Myocyte (in vitro differentiated cells): ENCODE measurements at regions not wholly inside any gene's neighbourhood (a gene's known extent, or its start where the extent isn't known, plus 50 kb on each side); places are given as distances from the start of the nearest gene placed in this dataset.

Experiments
- DNase-seq: peaks from one replicate; pipeline ENCODE4 v3.0.0-alpha.2; 2012; ENCODE audit warnings: low read depth

- DNase-seq, result no peak
These were observed 375.0 kb upstream of the CHRM3 start for GRCh38 chr1:239011382-239011781.

DNA sequence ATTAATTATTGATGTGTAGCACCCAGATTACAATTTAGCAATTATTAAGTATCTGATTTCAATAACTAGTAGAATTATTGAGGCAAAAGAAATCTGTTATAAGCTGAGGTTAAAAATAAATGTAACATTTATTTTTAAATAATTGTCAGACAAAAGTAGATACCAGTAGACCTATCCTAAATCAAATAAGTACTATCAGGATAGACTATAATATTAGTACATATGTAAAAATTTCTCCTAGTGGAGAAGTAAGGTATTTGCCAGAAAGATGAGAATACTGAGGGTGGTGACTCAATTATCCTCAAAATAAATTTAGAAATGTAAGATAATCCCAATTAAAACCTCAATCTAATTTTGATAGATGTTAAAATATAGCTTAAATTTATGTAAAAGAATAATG is 377.8 kb upstream of the CHRM3 start:
- DNase-seq, result no peak

- DNase-seq, result no peak
These were observed 380.1 kb upstream of the CHRM3 start for GRCh38 chr1:239006276-239006675.

DNA sequence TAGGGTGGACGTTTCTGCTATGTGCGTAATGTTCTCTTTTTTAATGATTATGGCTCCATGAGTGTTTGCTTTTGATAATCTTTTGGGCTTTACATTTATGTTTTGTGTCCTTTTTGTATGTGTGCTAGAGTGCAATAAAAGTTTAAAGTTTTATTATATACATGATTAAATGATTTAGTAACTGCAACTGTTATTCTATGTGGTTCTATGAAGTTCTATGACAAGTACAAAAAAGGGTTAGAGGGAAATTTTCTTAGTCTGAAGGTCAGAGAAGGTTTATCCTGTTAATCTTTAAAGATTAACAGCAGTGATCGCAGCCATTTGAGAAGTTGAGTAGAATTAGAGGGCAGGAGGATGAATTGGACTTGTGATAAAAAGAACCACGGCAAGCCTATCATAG is 386.4 kb upstream of the CHRM3 start:
- DNase-seq, result no peak

DNA sequence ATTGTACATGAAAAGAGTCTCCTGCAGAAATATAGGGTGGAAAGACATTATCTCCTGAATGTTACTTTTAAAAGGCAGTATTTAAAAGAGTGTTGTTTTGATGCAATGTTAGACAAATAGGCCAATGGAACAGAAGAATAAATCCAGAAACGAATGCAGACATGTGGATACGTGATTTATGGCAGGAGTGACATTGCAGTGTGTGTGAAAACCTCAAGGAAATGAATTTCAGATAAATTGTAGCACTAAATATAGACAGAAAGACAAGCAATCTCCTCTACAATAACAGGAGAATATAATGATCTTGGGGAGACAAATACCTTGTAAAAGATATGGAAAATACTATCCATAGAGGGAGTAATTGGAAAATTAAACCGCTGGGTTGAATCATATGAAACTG is 387.8 kb upstream of the CHRM3 start:
- no peak for DNase-seq

- peak; percentile 74 for DNase-seq
These were observed 394.4 kb upstream of the CHRM3 start for GRCh38 chr1:238991765-238992495.

GRCh38 chr1:238985312-238985711 is 401.1 kb upstream of the CHRM3 start:
- no peak for DNase-seq

DNA sequence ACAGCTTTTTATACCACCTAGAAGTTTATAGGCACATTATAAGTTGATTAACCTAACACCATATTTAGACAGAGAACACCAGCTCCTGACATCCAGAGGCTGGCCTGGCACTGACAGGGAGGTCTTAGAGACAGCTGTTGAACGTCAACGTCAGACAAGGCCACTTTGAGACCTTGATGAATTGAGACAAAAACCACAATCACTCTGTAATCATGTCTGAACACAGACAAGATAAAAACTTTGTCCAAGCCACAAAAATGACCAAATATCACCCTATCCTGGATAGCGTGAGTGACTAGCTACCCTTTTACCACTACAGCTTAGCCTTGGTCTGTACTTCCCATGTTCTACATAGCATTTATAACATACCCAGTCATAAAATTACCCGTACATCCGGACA is 403.6 kb upstream of the CHRM3 start:
- peak; percentile 75 for DNase-seq

DNA sequence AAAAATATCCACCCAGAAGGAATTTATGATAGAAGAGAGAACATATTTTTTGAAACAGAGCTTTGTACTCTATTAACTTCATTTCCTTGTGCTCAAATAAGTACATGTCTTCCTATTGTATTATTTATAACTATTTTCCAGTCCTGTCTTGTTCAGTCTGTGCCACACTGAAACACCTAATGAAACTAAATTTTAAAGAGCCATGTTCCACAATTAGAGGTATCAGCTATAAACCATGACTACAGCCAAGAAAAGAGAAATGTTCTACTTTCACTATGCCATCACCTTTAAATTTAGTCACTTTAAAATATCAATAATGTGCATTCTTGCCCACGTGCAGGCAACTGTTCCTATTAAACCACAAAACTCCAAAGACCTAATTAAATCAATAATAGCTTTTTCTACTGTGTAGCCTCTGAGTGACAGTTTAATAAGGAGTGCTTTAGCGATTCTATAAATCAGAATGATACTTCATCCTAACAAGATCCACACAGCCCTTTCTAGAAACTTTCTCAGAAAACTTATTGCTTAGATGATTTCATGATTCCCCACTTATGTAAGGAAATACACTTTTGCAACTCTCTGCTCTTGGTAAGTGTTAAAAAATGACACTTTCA is 404.9 kb upstream of the CHRM3 start:
- DNase-seq, result no peak

DNA sequence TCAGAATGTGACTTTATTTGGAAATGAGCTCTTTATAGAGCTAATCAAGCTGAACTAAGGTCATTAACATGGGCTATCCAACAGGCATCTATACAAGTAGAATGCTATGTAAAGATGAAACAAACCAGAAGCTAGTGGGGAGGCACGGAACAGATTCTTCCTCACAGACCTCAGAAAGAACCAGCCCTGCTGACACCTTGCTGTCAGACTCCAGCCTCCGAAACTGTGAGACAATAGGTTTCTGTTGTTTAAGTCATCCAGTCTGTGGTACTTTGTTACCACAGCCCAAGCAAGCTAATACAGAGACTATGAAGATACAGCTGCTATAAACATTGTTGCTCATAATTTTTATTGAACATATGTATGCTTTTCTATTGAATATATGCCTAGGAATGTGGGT is 406.3 kb upstream of the CHRM3 start:
- DNase-seq, result no peak

- DNase-seq, result no peak
These were observed 421.7 kb upstream of the CHRM3 start for GRCh38 chr1:238964631-238965030.

GRCh38 chr1:238962941-238963340 is 423.4 kb upstream of the CHRM3 start:
- no peak for DNase-seq

GRCh38 chr1:238961790-238962189 is 424.6 kb upstream of the CHRM3 start:
- no peak for DNase-seq

GRCh38 chr1:238960071-238960470 is 426.3 kb upstream of the CHRM3 start:
- peak; percentile 89 for DNase-seq

GRCh38 chr1:238955934-238956333 is 430.4 kb upstream of the CHRM3 start:
- DNase-seq, result no peak

- DNase-seq, result no peak
These were observed 431.5 kb upstream of the CHRM3 start for GRCh38 chr1:238954865-238955264.

DNA sequence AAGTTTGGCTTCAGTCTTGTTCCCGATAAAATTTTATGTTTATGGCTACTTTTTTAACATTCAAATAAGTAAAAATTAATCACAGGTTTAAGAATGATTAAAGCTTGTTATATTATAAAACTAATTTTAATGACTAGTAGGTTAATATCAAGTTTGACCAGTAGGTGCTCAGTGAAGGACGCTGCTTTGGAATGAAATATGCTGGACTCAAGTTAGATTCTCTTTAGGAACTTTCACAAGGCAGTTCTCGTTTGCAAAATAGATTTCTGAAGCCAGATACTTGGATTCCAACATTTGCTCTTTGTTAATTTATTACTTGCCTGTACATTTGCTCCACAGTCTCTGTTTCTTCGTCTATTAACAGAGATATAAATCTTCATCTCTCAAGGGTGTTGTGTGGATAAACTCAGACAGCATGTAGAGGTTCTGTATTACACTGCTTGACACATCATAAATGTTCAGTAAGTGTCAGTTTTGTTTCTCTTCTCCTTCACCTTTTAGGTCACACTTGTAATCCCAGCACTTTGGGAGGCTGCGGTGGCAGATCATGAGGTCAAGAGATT is 432.8 kb upstream of the CHRM3 start:
- DNase-seq, result no peak

- DNase-seq, result peak; percentile 57
These were observed 434.6 kb upstream of the CHRM3 start for GRCh38 chr1:238951809-238952208.

- no peak for DNase-seq
These were observed 435.6 kb upstream of the CHRM3 start for GRCh38 chr1:238950784-238951183.

GRCh38 chr1:238950017-238950416 is 436.4 kb upstream of the CHRM3 start:
- no peak for DNase-seq

DNA sequence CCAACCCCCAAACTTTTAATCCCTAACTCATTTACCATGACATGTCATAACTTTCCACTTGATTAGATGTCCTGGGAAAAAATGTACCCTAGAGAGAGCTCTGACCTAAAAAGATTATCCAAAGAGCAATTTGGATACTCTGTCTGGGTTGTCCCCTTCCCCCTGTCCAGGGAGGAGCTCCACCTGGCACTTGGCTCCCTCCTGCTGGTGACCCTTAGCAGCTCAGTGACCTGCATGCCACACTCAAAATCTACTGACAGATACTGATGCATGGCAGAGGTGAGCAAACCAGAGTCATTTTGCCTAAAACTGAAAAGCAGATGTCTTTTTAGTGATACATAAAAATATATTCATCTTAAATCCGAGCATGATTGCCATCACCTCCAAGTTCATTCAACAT is 442.3 kb upstream of the CHRM3 start:
- no peak for DNase-seq

- DNase-seq, result no peak
These were observed 458.5 kb upstream of the CHRM3 start for GRCh38 chr1:238927899-238928298.

DNA sequence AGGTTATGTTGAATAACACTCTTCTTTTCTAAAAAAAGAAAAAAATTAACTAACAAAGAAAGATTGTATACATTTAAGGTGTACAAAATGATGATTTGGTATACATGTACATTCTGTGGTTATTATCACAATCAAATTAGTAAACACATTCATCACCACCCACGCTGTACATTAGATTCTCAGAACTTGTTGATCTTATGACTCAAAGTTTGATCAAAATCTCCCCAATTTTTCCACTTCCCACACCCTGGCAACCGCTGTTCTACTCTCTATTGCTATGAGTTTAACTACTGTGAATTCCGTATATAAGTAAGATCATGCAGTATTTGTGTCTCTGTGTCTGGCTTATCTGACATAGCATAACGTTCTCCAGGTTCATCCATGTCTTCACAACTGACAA is 469.5 kb upstream of the CHRM3 start:
- no peak for DNase-seq
